H9 (cell line): ENCODE measurements at regions not wholly inside any gene's neighbourhood (a gene's known extent, or its start where the extent isn't known, plus 50 kb on each side); places are given as distances from the start of the nearest gene placed in this dataset.

Experiments used
- DNase-seq: peaks from one replicate; pipeline ENCODE4 v3.0.0-alpha.2; 2017
- H2AFZ ChIP-seq: one replicate; pipeline ENCODE4 v1.6.1; 2013; ENCODE audit warnings: mild to moderate bottlenecking, low read length, control low read depth, moderate library complexity
- H2AK5ac ChIP-seq: 2 replicates; pipeline ENCODE4 v1.6.1; 2013; ENCODE audit warnings: low read length, control low read depth, mixed read lengths; ENCODE audit not compliant: insufficient read length
- H2BK120ac ChIP-seq: one replicate; pipeline ENCODE4 v1.6.1; 2013; ENCODE audit warnings: low read depth, mild to moderate bottlenecking, low read length, control low read depth, inconsistent platforms; ENCODE audit not compliant: poor library complexity, severe bottlenecking
- H2BK12ac ChIP-seq: 2 replicates; pipeline ENCODE4 v1.6.1; 2013; ENCODE audit warnings: low read length, control low read depth, mixed read lengths, low read depth; ENCODE audit not compliant: insufficient read length
- H2BK15ac ChIP-seq: 2 replicates; pipeline ENCODE4 v1.6.1; 2013; ENCODE audit warnings: low read depth, low read length, control low read depth
- H2BK20ac ChIP-seq: one replicate; pipeline ENCODE4 v1.6.1; 2013; ENCODE audit warnings: low read depth, mild to moderate bottlenecking, low read length, control low read depth, inconsistent platforms; ENCODE audit not compliant: poor library complexity, severe bottlenecking
- H2BK5ac ChIP-seq: 2 replicates; pipeline ENCODE4 v1.6.1; 2013; ENCODE audit warnings: low read length, control low read depth, mixed read lengths; ENCODE audit not compliant: insufficient read length
- H3K14ac ChIP-seq: 2 replicates; pipeline ENCODE4 v1.6.1; 2013; ENCODE audit warnings: low read length, control low read depth; ENCODE audit not compliant: insufficient read depth
- H3K18ac ChIP-seq: 2 replicates; pipeline ENCODE4 v1.6.1; 2013; ENCODE audit warnings: low read depth, mild to moderate bottlenecking, mixed read lengths, low read length, control low read depth; ENCODE audit not compliant: insufficient read length
- H3K23ac ChIP-seq: 2 replicates; pipeline ENCODE4 v1.6.1; 2013; ENCODE audit warnings: low read length, control low read depth, mixed read lengths, low read depth; ENCODE audit not compliant: insufficient read length
- H3K23me2 ChIP-seq: 2 replicates; pipeline ENCODE4 v1.6.1; 2013; ENCODE audit warnings: low read depth, mild to moderate bottlenecking, mixed read lengths, low read length, control low read depth; ENCODE audit not compliant: insufficient read length, poor library complexity, severe bottlenecking
- H3K27ac ChIP-seq: 2 replicates; pipeline ENCODE4 v1.5.1; 2013; ENCODE audit warnings: low read length, control low read depth, mixed read lengths, low read depth; ENCODE audit not compliant: insufficient read length
- H3K27me3 ChIP-seq: 2 replicates; pipeline ENCODE4 v1.6.1; 2013; ENCODE audit warnings: low read length, control low read depth, inconsistent platforms; ENCODE audit not compliant: insufficient read depth
- H3K4ac ChIP-seq: 2 replicates; pipeline ENCODE4 v1.6.1; 2013; ENCODE audit warnings: low read depth, mild to moderate bottlenecking, control low read depth, inconsistent platforms, low read length, moderate library complexity
- H3K4me1 ChIP-seq: 2 replicates; pipeline ENCODE4 v1.6.1; 2013; ENCODE audit warnings: low read length, control low read depth, inconsistent platforms; ENCODE audit not compliant: insufficient read depth
- H3K4me2 ChIP-seq: 2 replicates; pipeline ENCODE4 v1.6.1; 2013; ENCODE audit warnings: low read length, control low read depth, mixed read lengths; ENCODE audit not compliant: insufficient read length, insufficient read depth
- H3K56ac ChIP-seq: 2 replicates; pipeline ENCODE4 v1.6.1; 2013; ENCODE audit warnings: low read depth, mild to moderate bottlenecking, mixed read lengths, low read length, control low read depth; ENCODE audit not compliant: insufficient read length
- H3K79me1 ChIP-seq: 2 replicates; pipeline ENCODE4 v1.6.1; 2013; ENCODE audit warnings: low read depth, mild to moderate bottlenecking, moderate library complexity, low read length, control low read depth, inconsistent platforms; ENCODE audit not compliant: insufficient read depth, poor library complexity, severe bottlenecking
- H3K79me2 ChIP-seq: 2 replicates; pipeline ENCODE4 v1.6.1; 2013; ENCODE audit warnings: low read length, control low read depth, inconsistent platforms; ENCODE audit not compliant: insufficient read depth
- H3K9ac ChIP-seq: 2 replicates; pipeline ENCODE4 v1.6.1; 2013; ENCODE audit warnings: low read length, control low read depth, mixed read lengths; ENCODE audit not compliant: insufficient read length; ENCODE audit errors: extremely low read depth
- H3K9me3 ChIP-seq: one replicate; pipeline ENCODE4 v1.6.1; 2013; ENCODE audit warnings: low read depth, low read length, inconsistent platforms; ENCODE audit not compliant: control insufficient read depth
- H3T11ph ChIP-seq: one replicate; pipeline ENCODE4 v1.6.1; 2013; ENCODE audit warnings: mild to moderate bottlenecking, low read length, control low read depth, inconsistent platforms
- H4K20me1 ChIP-seq: one replicate; pipeline ENCODE4 v1.6.1; 2013; ENCODE audit not compliant: control insufficient read depth, insufficient read length, insufficient read depth
- H4K5ac ChIP-seq: 2 replicates; pipeline ENCODE4 v1.6.1; 2013; ENCODE audit warnings: low read depth, mild to moderate bottlenecking, mixed read lengths, low read length, control low read depth; ENCODE audit not compliant: insufficient read length
- H4K8ac ChIP-seq: replicated peaks from 2 replicates; pipeline ENCODE4 v1.6.1; 2013; ENCODE audit warnings: low read length, control low read depth, mixed read lengths, low read depth; ENCODE audit not compliant: insufficient read length
- H4K91ac ChIP-seq: 2 replicates; pipeline ENCODE4 v1.6.1; 2013; ENCODE audit warnings: low read depth, mild to moderate bottlenecking, moderate library complexity, mixed read lengths, low read length, control low read depth; ENCODE audit not compliant: insufficient read length
- H3K27ac Mint-ChIP-seq, 3 experiments: 2 replicates in 2 of 3; 3 replicates in 1 of 3; pipeline ENCODE4 v1.8.0; 2020 to 2021; ENCODE audit warnings: mixed read lengths in 3 of 3, mild to moderate bottlenecking in 1 of 3, moderate library complexity in 1 of 3
- H3K27me3 Mint-ChIP-seq: 2 replicates; pipeline ENCODE4 v1.8.0; 2021; ENCODE audit warnings: low read depth, mild to moderate bottlenecking, moderate library complexity, mixed read lengths
- H3K36me3 Mint-ChIP-seq, 3 experiments: 2 replicates in 2 of 3; 3 replicates in 1 of 3; pipeline ENCODE4 v1.8.0; 2020 to 2021; ENCODE audit warnings: low read depth in 3 of 3, mixed read lengths in 3 of 3; ENCODE audit not compliant: insufficient read depth in 1 of 3
- H3K4me1 Mint-ChIP-seq, 2 experiments: 2 replicates each; pipeline ENCODE4 v1.8.0; 2020; ENCODE audit warnings: mixed read lengths in 2 of 2
- H3K4me3 Mint-ChIP-seq, 2 experiments: 2 replicates in 1 of 2; 3 replicates in 1 of 2; pipeline ENCODE4 v1.8.0; 2020 to 2021; ENCODE audit warnings: mild to moderate bottlenecking in 2 of 2, mixed read lengths in 2 of 2, moderate library complexity in 1 of 2
- H3K9me3 Mint-ChIP-seq, 2 experiments: 2 replicates in 1 of 2; 3 replicates in 1 of 2; pipeline ENCODE4 v1.8.0; 2020; ENCODE audit warnings: mild to moderate bottlenecking in 2 of 2, mixed read lengths in 2 of 2, moderate library complexity in 1 of 2
- CTCF ChIP-seq: fragments of 200-600 bp; sonication (generic); conservative IDR thresholded peaks from 3 replicates; pipeline ENCODE4 v1.8.0; 2021; ENCODE audit warnings: antibody characterized with exemption, mild to moderate bottlenecking
- WGBS: extraction: QIAGEN DNeasy Blood & Tissue Kit; methylation state at CpG from one replicate; pipeline ENCODE4 v1.1.7; 2013; ENCODE audit warnings: missing lambda C conversion rate, low lambda C conversion rate, mixed read lengths; ENCODE audit not compliant: insufficient read length; ENCODE audit errors: extremely low coverage; 5-methylcytosine and 5-hydroxymethylcytosine counted together

DNA sequence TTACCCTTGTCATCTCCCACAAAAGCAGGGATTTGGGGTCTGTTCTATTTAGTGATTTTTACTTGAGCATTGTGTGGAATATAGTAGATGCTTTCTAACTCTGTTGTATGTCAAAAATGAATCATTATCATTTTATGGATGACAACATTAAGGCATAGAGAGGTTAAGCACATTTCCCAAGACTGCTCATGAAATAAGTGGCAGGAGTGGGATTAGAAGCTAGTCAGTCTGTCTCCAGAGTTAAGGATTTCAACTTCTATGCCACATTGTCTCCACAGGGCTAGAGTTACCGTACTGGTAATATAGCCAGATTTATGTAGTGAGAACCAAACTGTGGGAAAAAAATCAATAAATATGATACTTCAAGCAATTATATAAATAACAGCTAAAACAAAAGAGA lies 170.6 kb upstream of the DCN start:
- no peaks in the 10 kb centered on the region for H3K27me3 ChIP-seq
- no peaks in the 10 kb centered on the region for H3K4me1 Mint-ChIP-seq
- H3K27me3 Mint-ChIP-seq, result no peaks in the 10 kb centered on the region; the same call in 1 of the 2 replicates
- H3K23me2 ChIP-seq, result no peaks in the 10 kb centered on the region
- H3K18ac ChIP-seq, result no peak overlapping the region
- H3K14ac ChIP-seq, result no peak overlapping the region
- H3K79me1 ChIP-seq, result no peaks in the 10 kb centered on the region
- no peak overlapping the region for H3K4me3 Mint-ChIP-seq
- no peak overlapping the region for H2BK20ac ChIP-seq
- no peaks in the 10 kb centered on the region for H4K20me1 ChIP-seq
- H4K8ac ChIP-seq, result no peak overlapping the region
- H4K5ac ChIP-seq, result no peak overlapping the region
- H3K9me3 ChIP-seq, result no peaks in the 10 kb centered on the region
- no peak overlapping the region for H3K23ac ChIP-seq
- H3K4me2 ChIP-seq, result no peak overlapping the region
- DNase-seq, result no peak
- peaks cover 0 to 6% (median 0%) of the 10 kb centered on the region in 3 experiments; a peak in 2 of 7 replicates for H3K36me3 Mint-ChIP-seq
- H2AK5ac ChIP-seq, result no peak overlapping the region
- H2BK15ac ChIP-seq, result no peak overlapping the region
- no peak overlapping the region for H2AFZ ChIP-seq
- H3K79me2 ChIP-seq, result no peaks in the 10 kb centered on the region
- no peak overlapping the region for H3T11ph ChIP-seq
- no peak overlapping the region for H4K91ac ChIP-seq
- WGBS, result no CpG with 5 or more reads among the region's 1 CpG
- no peak overlapping the region for H2BK120ac ChIP-seq
- no peaks in the 10 kb centered on the region for H3K4me1 ChIP-seq
- H3K27ac ChIP-seq, result no peak overlapping the region
- no peak overlapping the region for H3K56ac ChIP-seq
- no peak overlapping the region for H3K9ac ChIP-seq
- H2BK12ac ChIP-seq, result no peak overlapping the region
- no peak for TF ChIP-seq CTCF
- no peak overlapping the region for H3K4ac ChIP-seq
- no peaks in the 10 kb centered on the region; a peak in 2 of 5 replicates for H3K9me3 Mint-ChIP-seq
- no peak overlapping the region for H2BK5ac ChIP-seq
- H3K27ac Mint-ChIP-seq, result no peak overlapping the region
